T-helper 17 cell (primary cell): ENCODE measurements at regions not wholly inside any gene's neighbourhood (a gene's known extent, or its start where the extent isn't known, plus 50 kb on each side); places are given as distances from the start of the nearest gene placed in this dataset.

Source experiments
- ATAC-seq: fragments of 150-1000 bp; cut with Tn5 transposase; 2 replicates; pipeline ENCODE4 v1.10.0; 2021; ENCODE audit warnings: mild to moderate bottlenecking, moderate library complexity
- DNase-seq, 3 donors: peaks; one replicate each; pipeline versions ENCODE4 v3.0.0 to v3.0.0-alpha.2; 2020 to 2021
- H3K9me3 ChIP-seq: one replicate; pipeline ENCODE4 v1.7.0; 2013; ENCODE audit warnings: low read length, mild to moderate bottlenecking; ENCODE audit not compliant: control insufficient read depth, poor library complexity, severe bottlenecking
- H3K27ac Mint-ChIP-seq: one replicate; pipeline ENCODE4 v1.8.0; 2022; ENCODE audit warnings: mild to moderate bottlenecking, moderate library complexity, mixed read lengths
- H3K27me3 Mint-ChIP-seq: one replicate; pipeline ENCODE4 v1.8.0; 2022; ENCODE audit warnings: mixed read lengths
- H3K36me3 Mint-ChIP-seq: one replicate; pipeline ENCODE4 v1.8.0; 2022; ENCODE audit warnings: low read depth, mixed read lengths
- H3K4me1 Mint-ChIP-seq: one replicate; pipeline ENCODE4 v1.8.0; 2022; ENCODE audit warnings: mild to moderate bottlenecking, mixed read lengths
- H3K4me3 Mint-ChIP-seq: one replicate; pipeline ENCODE4 v1.8.0; 2022; ENCODE audit warnings: mild to moderate bottlenecking, moderate library complexity, mixed read lengths

DNA sequence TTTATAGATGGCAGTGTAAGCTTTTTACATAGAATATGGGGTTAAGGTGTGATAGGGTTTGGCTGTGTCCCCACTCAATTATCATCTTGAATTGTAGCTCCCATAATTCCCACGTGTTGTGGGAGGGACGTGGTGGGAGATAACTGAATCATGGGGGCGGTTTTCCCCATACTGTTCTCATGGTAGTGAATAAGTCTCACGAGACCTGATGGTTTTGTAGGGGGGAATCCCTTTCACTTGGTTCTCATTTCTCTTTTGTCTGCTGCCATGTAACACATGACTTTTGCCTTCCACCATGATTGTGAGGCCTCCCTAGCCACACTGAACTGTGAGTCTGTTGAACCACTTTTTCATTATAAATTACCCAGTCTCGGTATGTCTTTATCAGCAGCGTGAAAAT, 290.3 kb upstream of the B3GALT2 start:
- H3K9me3 ChIP-seq, result no peaks in the 10 kb centered on the region
- Mint-ChIP-seq H3K36me3 (peaks cover 6% of the 10 kb centered on the region), H3K27ac (peak overlapping the region; percentile 98), H3K27me3 (no peaks in the 10 kb centered on the region), H3K4me3 (no peak overlapping the region), H3K4me1 (peaks cover 22% of the 10 kb centered on the region)
- ATAC-seq, result no peak
- no peak for DNase-seq

DNA sequence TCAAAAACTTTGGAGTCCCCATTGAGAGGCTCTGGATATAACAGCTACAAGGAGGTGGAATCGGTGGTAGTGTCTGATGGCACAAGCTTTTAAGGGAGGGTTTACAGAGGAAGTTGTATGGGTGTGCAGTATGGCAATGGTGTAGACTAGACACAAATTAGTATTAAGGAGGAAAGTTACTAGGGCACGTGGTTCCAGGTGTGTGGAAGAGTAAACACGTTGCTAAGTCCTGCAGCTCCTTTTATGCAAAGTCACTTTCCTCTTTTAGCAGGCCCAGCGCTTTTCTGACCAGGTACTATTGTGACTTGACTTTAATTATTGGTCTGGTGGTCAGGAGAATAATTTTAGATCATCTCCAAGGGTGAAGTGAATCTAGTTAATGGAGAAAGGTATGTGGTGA, 287.5 kb upstream of the B3GALT2 start:
- H3K4me3 Mint-ChIP-seq, result no peak overlapping the region
- H3K36me3 Mint-ChIP-seq, result peaks cover 6% of the 10 kb centered on the region
- DNase-seq (no peak), ATAC-seq (no peak)
- peaks cover 16% of the 10 kb centered on the region for H3K4me1 Mint-ChIP-seq
- H3K9me3 ChIP-seq, result no peaks in the 10 kb centered on the region
- no peak overlapping the region for H3K27ac Mint-ChIP-seq
- no peaks in the 10 kb centered on the region for H3K27me3 Mint-ChIP-seq

DNA sequence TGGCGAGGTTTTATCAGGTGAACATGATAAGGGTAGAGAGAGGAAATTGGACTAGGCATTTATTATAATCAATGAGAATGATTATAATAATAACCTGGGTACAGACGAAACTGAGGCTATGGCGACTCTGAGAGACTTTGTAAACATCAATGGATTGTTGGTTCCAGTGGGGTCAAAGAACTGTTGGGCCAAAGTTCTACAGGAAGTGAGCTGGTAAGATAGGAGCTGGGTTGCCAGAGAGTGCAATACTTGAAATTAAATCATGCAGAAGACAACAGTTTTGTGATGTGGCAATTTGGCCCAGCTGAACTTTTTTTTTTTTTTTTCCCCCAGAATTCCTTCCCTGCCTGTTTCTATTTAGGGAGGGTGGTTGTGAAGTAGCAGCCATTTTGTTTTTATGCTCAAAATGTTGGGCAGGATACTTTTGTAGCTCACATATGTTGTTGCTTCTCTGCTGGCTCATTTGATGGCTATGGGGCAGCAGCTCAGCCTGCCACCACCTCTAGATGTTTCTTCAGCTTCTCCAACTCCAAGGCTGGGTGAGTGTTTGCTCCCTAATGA, 286.5 kb upstream of the B3GALT2 start:
- ATAC-seq (no peak), DNase-seq (no peak)
- Mint-ChIP-seq H3K36me3 (peaks cover 8% of the 10 kb centered on the region), H3K4me3 (no peak overlapping the region), H3K27me3 (no peaks in the 10 kb centered on the region), H3K27ac (no peak overlapping the region), H3K4me1 (peaks cover 13% of the 10 kb centered on the region)
- H3K9me3 ChIP-seq, result no peaks in the 10 kb centered on the region

DNA sequence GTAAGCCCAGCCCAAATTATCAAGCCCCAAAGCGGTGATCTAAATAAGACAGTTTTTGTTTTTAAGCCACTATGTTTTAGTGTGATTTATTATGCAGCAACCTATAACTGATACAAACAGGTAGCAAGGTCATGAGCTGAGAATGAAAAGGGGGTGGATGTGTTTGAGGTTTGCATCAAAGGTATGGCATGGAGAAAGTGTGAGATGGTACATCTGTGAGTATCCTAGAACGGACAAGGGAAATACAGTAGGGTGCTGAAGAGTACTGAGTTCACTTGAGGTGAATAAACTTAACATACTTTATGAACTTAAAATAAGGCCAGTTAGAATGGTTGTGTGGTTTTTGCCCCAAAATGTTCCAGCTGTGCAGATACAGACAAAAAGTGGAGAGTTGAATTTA, 286.0 kb upstream of the B3GALT2 start:
- Mint-ChIP-seq H3K4me1 (peaks cover 9% of the 10 kb centered on the region), H3K36me3 (peaks cover 8% of the 10 kb centered on the region), H3K4me3 (no peak overlapping the region), H3K27me3 (no peaks in the 10 kb centered on the region), H3K27ac (no peak overlapping the region)
- ATAC-seq (no peak), DNase-seq (no peak)
- no peaks in the 10 kb centered on the region for H3K9me3 ChIP-seq

DNA sequence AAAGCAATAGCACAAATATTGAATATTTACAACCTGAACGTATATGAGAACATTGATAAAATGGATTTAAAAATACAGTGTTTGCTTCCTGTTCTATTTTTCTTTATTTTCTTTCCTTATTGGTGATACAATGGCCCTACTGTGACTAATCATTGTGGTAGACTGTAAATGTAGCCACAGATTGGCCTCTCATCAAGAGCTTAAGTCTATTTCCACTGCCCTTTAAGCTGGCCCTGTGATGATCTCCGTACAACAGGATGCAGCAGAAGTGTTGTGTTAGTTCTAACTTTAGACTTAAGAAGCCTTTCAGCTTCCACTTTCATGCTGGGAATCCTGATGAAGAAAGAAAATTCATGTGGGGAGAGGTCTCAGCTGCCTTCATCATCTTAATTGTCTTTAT, 285.6 kb upstream of the B3GALT2 start:
- H3K27ac Mint-ChIP-seq, result no peak overlapping the region
- H3K36me3 Mint-ChIP-seq, result peaks cover 8% of the 10 kb centered on the region
- no peak overlapping the region for H3K4me3 Mint-ChIP-seq
- DNase-seq, result no peak
- H3K27me3 Mint-ChIP-seq, result no peaks in the 10 kb centered on the region
- H3K9me3 ChIP-seq, result no peaks in the 10 kb centered on the region
- ATAC-seq, result no peak
- H3K4me1 Mint-ChIP-seq, result peaks cover 8% of the 10 kb centered on the region

DNA sequence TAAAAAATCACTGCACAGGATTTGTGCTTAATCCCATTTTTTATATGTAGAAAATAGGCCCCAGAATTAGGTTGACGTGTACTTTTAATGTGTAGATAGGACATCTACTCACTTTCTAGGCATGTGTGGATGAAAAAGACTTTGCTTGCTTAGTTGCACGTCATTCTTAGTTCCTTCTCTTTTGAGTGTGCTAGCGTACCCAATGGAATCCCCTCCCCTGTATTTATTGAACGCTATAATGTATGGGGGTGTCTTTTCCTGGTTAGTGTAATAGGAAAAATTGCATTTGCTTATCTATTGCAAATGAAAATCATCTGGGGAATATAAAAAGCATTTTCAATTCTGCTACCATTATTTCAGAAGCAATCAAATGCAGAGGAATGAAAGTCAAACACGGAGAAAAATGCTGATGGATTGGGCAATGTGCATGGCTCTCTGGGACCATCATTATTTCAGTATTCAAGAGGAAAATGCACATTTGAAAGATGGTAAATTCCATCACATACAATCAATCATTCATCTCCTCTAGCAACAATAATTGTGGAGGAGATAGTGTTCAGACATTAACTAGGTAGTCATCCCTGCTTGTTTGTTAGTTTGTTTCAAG, 277.0 kb upstream of the B3GALT2 start:
- ATAC-seq, result peak; percentile 29
- Mint-ChIP-seq H3K4me3 (peak overlapping the region; percentile 82), H3K4me1 (peaks cover 39% of the 10 kb centered on the region), H3K27me3 (no peaks in the 10 kb centered on the region), H3K27ac (no peak overlapping the region), H3K36me3 (no peaks in the 10 kb centered on the region)
- no peak for DNase-seq
- no peaks in the 10 kb centered on the region for H3K9me3 ChIP-seq

DNA sequence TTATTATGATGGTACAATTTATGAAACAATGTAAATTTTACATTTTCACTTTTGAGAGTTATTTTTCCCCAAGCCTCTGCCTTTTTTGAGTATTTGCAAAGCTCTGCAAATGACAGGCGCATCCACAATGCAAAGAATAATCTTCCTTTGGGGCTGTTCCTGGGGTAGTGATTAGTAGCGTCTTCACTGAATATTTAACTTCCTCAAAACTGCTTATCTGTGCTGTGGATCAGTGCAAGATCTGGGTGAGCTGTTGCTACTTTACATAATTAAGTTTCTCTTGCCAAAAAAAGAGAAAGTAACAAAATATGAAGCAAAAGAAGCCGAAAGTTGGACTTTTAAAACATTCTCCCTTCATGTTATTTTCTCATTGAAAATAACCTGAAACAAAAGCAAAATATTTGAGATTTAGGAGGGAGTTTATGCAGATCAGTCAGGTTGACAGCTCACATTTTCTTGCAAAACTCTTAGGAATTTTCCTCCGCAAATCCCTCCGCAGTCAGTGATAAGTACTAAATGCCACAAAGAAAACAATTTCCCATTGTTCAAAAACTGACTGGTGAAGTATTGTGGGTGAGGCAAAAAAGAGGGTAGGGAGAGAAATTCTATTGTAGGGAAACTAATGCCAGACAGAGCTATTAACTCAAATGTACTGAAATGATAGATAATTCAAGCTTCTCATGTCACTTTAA, 276.4 kb upstream of the B3GALT2 start:
- H3K9me3 ChIP-seq, result no peaks in the 10 kb centered on the region
- ATAC-seq, result peak; percentile 52
- Mint-ChIP-seq H3K27ac (no peak overlapping the region), H3K27me3 (no peaks in the 10 kb centered on the region), H3K4me3 (peak overlapping the region; percentile 82), H3K36me3 (no peaks in the 10 kb centered on the region), H3K4me1 (peaks cover 39% of the 10 kb centered on the region)
- no peak for DNase-seq

DNA sequence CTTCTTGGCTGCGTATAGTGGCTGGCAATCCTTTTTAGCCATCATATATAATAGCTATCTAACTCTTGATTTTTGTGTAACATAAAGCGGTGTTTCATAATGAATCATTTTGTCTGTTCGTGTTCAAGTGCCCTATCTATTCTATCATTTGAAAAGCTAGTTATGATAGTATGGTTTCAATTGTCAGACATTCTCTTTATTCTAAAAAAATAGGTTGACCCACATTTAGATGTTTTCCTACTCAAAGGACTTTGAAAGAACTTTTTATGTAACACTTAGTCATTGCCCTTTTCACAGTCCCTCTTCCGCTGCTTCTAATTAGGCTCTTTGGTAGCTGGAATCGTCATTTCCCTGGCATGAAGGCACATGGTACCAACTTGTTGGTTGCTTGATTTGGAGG, 272.2 kb upstream of the B3GALT2 start:
- peak overlapping the region; percentile 66 for H3K4me3 Mint-ChIP-seq
- H3K36me3 Mint-ChIP-seq, result no peaks in the 10 kb centered on the region
- H3K27ac Mint-ChIP-seq, result no peak overlapping the region
- H3K27me3 Mint-ChIP-seq, result no peaks in the 10 kb centered on the region
- no peaks in the 10 kb centered on the region for H3K9me3 ChIP-seq
- DNase-seq (peak in 2 of 3 donors; percentile 29 to 33), ATAC-seq (peak; percentile 69)
- peaks cover 31% of the 10 kb centered on the region for H3K4me1 Mint-ChIP-seq

DNA sequence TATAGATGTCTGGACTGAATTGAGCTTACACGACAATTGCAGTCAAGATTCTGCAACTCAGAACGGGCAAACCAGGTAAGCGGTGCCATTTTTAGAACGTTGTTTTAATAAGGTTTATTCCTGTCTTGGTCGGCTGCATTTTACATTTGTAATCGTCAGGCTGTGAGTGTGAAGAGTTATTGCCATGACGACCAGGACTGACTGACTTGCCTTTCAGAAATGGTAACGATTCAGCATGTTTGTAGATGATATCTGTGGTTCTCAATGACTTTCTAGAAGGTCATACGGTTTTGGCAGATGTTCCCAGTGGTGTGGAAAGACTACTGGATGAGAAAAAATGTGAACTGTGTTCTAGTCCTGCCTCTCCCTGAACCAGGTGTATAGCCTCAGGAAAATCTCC, 271.3 kb upstream of the B3GALT2 start:
- Mint-ChIP-seq H3K36me3 (no peaks in the 10 kb centered on the region), H3K4me1 (peaks cover 21% of the 10 kb centered on the region), H3K27me3 (no peaks in the 10 kb centered on the region), H3K4me3 (no peak overlapping the region), H3K27ac (no peak overlapping the region)
- DNase-seq (peak in 1 of 3 donors; percentile 33), ATAC-seq (peak; percentile 77)
- H3K9me3 ChIP-seq, result no peaks in the 10 kb centered on the region

DNA sequence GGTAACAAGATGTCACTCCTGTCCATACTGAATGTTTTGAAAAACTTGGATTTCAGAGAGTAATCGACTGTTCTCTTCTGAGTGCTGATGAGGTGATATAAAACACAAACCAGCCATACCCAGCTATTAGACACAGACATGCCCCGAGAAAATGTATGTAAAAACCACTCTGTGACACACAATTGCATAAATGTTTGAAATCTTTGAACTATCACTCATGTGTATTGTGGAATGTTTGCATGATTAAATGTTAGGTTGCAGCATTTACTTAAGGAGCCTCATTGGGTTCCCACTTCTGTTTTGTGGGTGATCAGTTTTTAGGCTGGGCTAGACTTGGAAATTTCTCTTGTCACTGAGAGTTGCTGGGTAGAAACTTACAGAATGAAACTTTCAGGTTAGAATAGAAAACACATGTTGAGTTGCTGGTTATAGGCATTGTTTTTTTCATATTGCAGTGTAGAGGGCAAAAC, 270.4 kb upstream of the B3GALT2 start:
- Mint-ChIP-seq H3K27ac (no peak overlapping the region), H3K4me1 (peaks cover 19% of the 10 kb centered on the region)
- no peak for DNase-seq

DNA sequence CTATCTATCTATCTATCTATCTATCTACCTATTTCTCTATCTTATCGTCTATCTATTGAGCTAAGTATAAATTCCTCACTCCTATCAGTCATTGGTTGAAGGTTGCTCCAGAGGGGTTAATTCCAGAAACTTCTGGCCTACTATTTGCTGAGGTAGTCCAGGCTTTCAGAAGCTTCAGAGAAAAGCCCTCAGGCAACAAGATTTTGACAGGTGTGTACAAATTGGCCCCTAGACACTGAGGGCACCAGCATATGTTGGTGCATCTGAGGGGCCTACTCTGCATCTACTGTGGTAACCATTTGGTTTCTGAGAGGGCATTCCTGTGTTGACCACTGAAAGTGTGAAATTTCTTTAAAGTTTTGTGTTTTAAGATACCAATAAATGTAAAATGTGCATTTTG, 265.2 kb upstream of the B3GALT2 start:
- ATAC-seq (no peak), DNase-seq (no peak)
- Mint-ChIP-seq H3K27ac (peak overlapping the region; percentile 3), H3K36me3 (no peaks in the 10 kb centered on the region), H3K4me1 (peaks cover 11% of the 10 kb centered on the region), H3K27me3 (no peaks in the 10 kb centered on the region), H3K4me3 (no peak overlapping the region)
- no peaks in the 10 kb centered on the region for H3K9me3 ChIP-seq

More for the DNA sequence above, 270.4 kb upstream of the B3GALT2 start:
- H3K9me3 ChIP-seq, result no peaks in the 10 kb centered on the region
- Mint-ChIP-seq H3K36me3 (no peaks in the 10 kb centered on the region), H3K4me3 (no peak overlapping the region), H3K27me3 (no peaks in the 10 kb centered on the region)
- no peak for ATAC-seq

DNA sequence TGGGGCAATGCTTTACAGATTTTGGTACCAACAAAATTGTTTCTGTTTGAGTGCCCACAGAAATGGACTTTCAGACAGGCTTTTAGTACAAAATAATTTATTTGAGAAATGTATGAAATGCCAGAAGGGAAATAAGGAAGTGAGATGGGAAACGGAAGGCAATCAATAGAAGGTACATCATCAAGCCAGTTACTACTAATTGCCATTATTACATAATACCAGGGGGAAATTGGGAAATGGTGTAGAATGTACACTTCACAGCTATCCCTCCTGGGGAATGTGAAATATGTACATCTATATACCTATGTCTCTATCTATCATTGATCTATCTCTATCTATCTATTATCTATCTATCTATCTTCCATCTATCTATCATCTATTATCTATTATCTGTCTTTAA, 264.6 kb upstream of the B3GALT2 start:
- no peaks in the 10 kb centered on the region for H3K9me3 ChIP-seq
- ATAC-seq (no peak), DNase-seq (no peak)
- H3K4me1 Mint-ChIP-seq, result peaks cover 11% of the 10 kb centered on the region
- H3K4me3 Mint-ChIP-seq, result no peak overlapping the region
- no peaks in the 10 kb centered on the region for H3K27me3 Mint-ChIP-seq
- no peaks in the 10 kb centered on the region for H3K36me3 Mint-ChIP-seq
- H3K27ac Mint-ChIP-seq, result peak overlapping the region; percentile 3

DNA sequence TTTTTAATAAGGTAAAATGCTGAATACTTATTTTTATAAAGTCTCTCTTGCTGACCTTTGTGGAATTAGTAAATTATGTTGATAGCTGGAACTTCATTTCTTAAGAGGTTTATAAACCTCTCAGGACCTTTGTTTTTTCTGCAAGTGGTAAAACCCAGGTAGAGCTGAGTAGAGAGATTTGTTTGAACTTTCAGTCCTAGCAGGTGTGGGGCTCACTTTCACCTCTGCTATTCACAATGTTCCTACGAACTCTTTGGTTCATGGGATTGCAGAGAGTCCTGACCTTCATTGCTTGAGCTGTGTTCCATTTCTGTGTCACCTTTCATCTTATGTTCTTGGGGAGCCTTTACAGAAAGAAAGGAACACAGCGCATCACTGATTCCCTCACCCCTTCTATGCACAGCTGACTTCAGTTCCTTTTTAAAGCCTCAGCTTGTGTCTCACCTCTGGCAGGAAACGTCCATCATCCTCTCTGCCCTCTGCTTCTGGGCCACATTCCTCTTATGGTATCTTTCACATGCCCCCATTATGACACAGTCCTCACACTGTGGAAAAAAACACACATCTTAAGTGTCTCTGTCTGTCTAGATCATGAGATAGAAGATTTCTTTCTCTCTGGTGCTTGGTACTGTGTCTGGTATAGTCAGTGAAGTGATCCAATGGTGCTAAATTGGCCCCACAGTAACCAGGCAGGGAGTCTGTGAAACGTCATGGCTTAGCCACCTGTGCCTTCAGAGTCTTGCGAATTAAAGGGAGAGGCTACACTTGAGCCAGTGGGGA, 262.5 kb upstream of the B3GALT2 start:
- H3K36me3 Mint-ChIP-seq, result no peaks in the 10 kb centered on the region

More for the DNA sequence above, 262.5 kb upstream of the B3GALT2 start:
- H3K9me3 ChIP-seq, result no peaks in the 10 kb centered on the region
- Mint-ChIP-seq H3K4me1 (peaks cover 11% of the 10 kb centered on the region), H3K27me3 (no peaks in the 10 kb centered on the region), H3K4me3 (peak overlapping the region; percentile 78), H3K27ac (peak overlapping the region; percentile 94)
- ATAC-seq, result peak; percentile 86
- no peak for DNase-seq
